ENCODE measurements at regions not wholly inside any gene's neighbourhood (a gene's known extent, or its start where the extent isn't known, plus 50 kb on each side); places are given as distances from the start of the nearest gene placed in this dataset.
"Not testable (repeated sequence)": the region's sequence is repeated elsewhere in the genome, so short reads cannot be mapped to it uniquely, and the experiment has no call there.

GRCh38 chrX:52284865-52285264 lies 84.0 kb upstream of the XAGE2 start:
- TF ChIP-seq CTCF (IDR thresholded peaks at IDR 0.05) = no peak

GRCh38 chrX:52298968-52299367 lies 69.9 kb upstream of the XAGE2 start:
- ATAC-seq; H3K27ac ChIP-seq; H3K27me3 ChIP-seq; FAIRE-seq; H3K4me3 ChIP-seq; H3K4me1 ChIP-seq; H3K36me3 ChIP-seq; intact Hi-C loops (cut with DNase I); H3K9me3 ChIP-seq: not testable (repeated sequence)
- WGBS, 2 donors = 49 to 59% methylated on average over 6 of the region's 6 CpGs
- peak in 1 of 6 donors; percentile 49 for DNase-seq

More at GRCh38 chrX:52284865-52285264, 84.0 kb upstream of the XAGE2 start:
- ATAC-seq = no peak
- H3K4me3 ChIP-seq = no peak overlapping the region
- no peak for FAIRE-seq
- intact Hi-C loops (cut with DNase I) = no loop called here
- no peak overlapping the region for H3K27ac ChIP-seq
- no peaks in the 10 kb centered on the region for H3K9me3 ChIP-seq
- H3K4me1 ChIP-seq = peaks cover 0 to 4% (median 0%) of the 10 kb centered on the region in 3 donors
- 77 to 80% methylated on average over 14 of the region's 14 CpGs for WGBS, 2 donors
- H3K36me3 ChIP-seq = no peaks in the 10 kb centered on the region
- H3K27me3 ChIP-seq = peaks cover 0 to 14% (median 0%) of the 10 kb centered on the region in 4 donors
- DNase-seq = peak in 1 of 6 donors; percentile 55

GRCh38 chrX:52308532-52308931 lies 60.3 kb upstream of the XAGE2 start:
- DNase-seq; FAIRE-seq; H3K9me3 ChIP-seq; H3K36me3 ChIP-seq; ATAC-seq; H3K27ac ChIP-seq; H3K4me1 ChIP-seq; H3K4me3 ChIP-seq; intact Hi-C loops (cut with DNase I): not testable (repeated sequence)
- H3K27me3 ChIP-seq = peaks cover 0 to 17% (median 5%) of the 10 kb centered on the region in 4 donors
- WGBS, 2 donors = 94 to 95% methylated on average over 1 of the region's 1 CpG

Measured in pancreas (tissue), 10 donors.